ENCODE measurements at regions not wholly inside any gene's neighbourhood (a gene's known extent, or its start where the extent isn't known, plus 50 kb on each side); places are given as distances from the start of the nearest gene placed in this dataset.

GRCh38 chr9:108636013-108636412 is 219.8 kb downstream of the ACTL7B start:
- TF ChIP-seq CTCF (IDR thresholded peaks at IDR 0.05) = no peak
- no peak for TF ChIP-seq POLR2A (IDR thresholded peaks at IDR 0.05)
